MCF 10A (cell line): ENCODE measurements at regions not wholly inside any gene's neighbourhood (a gene's known extent, or its start where the extent isn't known, plus 50 kb on each side); places are given as distances from the start of the nearest gene placed in this dataset.
"Not testable (repeated sequence)": the region's sequence is repeated elsewhere in the genome, so short reads cannot be mapped to it uniquely, and the experiment has no call there.

Experiments used
- BruUV-seq: library from RNA; stranded (reverse); fragments of 400-500 nt; replicated peaks from 2 replicates; lab custom pipeline; 2021; lab: Mats Ljungman, UMichigan
- CTCF ChIA-PET: fragments of 300-600 bp; sonication (Branson Sonifier 250); formaldehyde crosslinking; extraction: SDS; loops from one replicate; lab custom pipeline; 2021; ENCODE audit warnings: antibody characterized with exemption, inconsistent platforms; lab: Yijun Ruan, JAX
- POLR2A ChIA-PET: fragments of 300-600, 350-650 bp; sonication (Branson Sonifier 250); formaldehyde crosslinking; extraction: SDS; loops from one replicate; lab custom pipeline; 2020; ENCODE audit warnings: antibody characterized with exemption, inconsistent platforms; lab: Yijun Ruan, JAX
- DNase-seq: peaks from one replicate; pipeline ENCODE4 v3.0.0-alpha.2; 2018; ENCODE audit not compliant: unreplicated experiment
- H3K27ac Mint-ChIP-seq: one replicate; pipeline ENCODE4 v1.8.0; 2022; ENCODE audit warnings: mild to moderate bottlenecking, low read depth, mixed read lengths; ENCODE audit not compliant: unreplicated experiment
- H3K27me3 Mint-ChIP-seq: one replicate; pipeline ENCODE4 v1.8.0; 2022; ENCODE audit warnings: mixed read lengths; ENCODE audit not compliant: insufficient read depth, unreplicated experiment
- H3K36me3 Mint-ChIP-seq: one replicate; pipeline ENCODE4 v1.8.0; 2022; ENCODE audit warnings: mild to moderate bottlenecking, moderate library complexity, mixed read lengths; ENCODE audit not compliant: insufficient read depth, unreplicated experiment
- H3K4me1 Mint-ChIP-seq: one replicate; pipeline ENCODE4 v1.8.0; 2022; ENCODE audit warnings: mixed read lengths; ENCODE audit not compliant: insufficient read depth, unreplicated experiment
- H3K4me3 Mint-ChIP-seq: one replicate; pipeline ENCODE4 v1.8.0; 2022; ENCODE audit warnings: mild to moderate bottlenecking, moderate library complexity, mixed read lengths; ENCODE audit not compliant: unreplicated experiment
- H3K9me3 Mint-ChIP-seq: one replicate; pipeline ENCODE4 v1.8.0; 2022; ENCODE audit warnings: mixed read lengths; ENCODE audit not compliant: unreplicated experiment
- CTCF ChIP-seq: fragments of 200-600 bp; IDR thresholded peaks from one replicate; pipeline ENCODE4 v1.8.0; 2022; ENCODE audit warnings: antibody characterized with exemption, mild to moderate bottlenecking; ENCODE audit not compliant: unreplicated experiment
- intact Hi-C: fragments of 100-400 bp; cut with micrococcal nuclease; formaldehyde crosslinking; loops from 2 replicates; pipeline ENCODE4 v1.14.1; 2022

DNA sequence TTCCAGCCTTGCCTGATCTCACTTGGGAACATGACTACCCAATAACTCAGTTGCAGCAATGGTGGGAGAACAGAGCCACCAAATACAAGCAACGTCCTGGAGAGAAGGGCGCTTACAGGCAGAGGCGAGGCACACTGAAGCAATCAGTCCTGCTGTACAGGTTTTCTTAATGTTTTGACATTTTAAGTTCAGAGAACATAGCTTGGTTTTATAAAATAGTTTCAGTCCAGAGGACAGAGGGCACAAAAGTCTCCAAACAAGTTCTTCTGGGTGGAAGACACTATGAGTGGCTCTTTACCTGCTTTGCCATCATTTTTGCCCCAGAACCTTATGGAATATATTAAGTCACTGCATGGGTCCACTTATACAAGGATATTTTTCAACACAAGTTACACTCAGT lies 103.4 kb upstream of the KCNG1 start:
- no peak overlapping the region for H3K4me3 Mint-ChIP-seq
- intact Hi-C loops, result no loop called here
- H3K4me1 Mint-ChIP-seq, result peaks cover 33% of the 10 kb centered on the region
- H3K9me3 Mint-ChIP-seq, result no peaks in the 10 kb centered on the region
- H3K27me3 Mint-ChIP-seq, result no peaks in the 10 kb centered on the region
- CTCF ChIA-PET, result no interaction called here
- no peaks in the 10 kb centered on the region for H3K36me3 Mint-ChIP-seq
- no TSS peak for BruUV-seq
- H3K27ac Mint-ChIP-seq, result no peak overlapping the region
- TF ChIP-seq CTCF, result no peak
- DNase-seq, result no peak
- POLR2A ChIA-PET, result interaction anchor here (0.7 to 1.1 kb wide), 2 partner anchors 20 to 58 kb away, joined by 3 to 4 read pairs; no protein-coding TSS in a partner anchor

- CTCF ChIA-PET, result interaction anchor here (0.6 kb wide), 1 partner anchor 64 kb away, joined by 4 read pairs; no protein-coding TSS in a partner anchor
- intact Hi-C loops, result no loop called here
- TF ChIP-seq CTCF, result no peak
- Mint-ChIP-seq H3K4me1 (peaks cover 38% of the 10 kb centered on the region), H3K36me3 (no peaks in the 10 kb centered on the region), H3K4me3 (no peak overlapping the region), H3K9me3 (no peaks in the 10 kb centered on the region), H3K27ac (no peak overlapping the region), H3K27me3 (no peaks in the 10 kb centered on the region)
- BruUV-seq, result no TSS peak
- DNase-seq, result no peak
- POLR2A ChIA-PET, result interaction anchor here (0.7 to 1.1 kb wide), 2 partner anchors 20 to 57 kb away, joined by 3 to 4 read pairs; no protein-coding TSS in a partner anchor
Observed at GRCh38 chr20:51125780-51126179, 102.9 kb upstream of the KCNG1 start.

DNA sequence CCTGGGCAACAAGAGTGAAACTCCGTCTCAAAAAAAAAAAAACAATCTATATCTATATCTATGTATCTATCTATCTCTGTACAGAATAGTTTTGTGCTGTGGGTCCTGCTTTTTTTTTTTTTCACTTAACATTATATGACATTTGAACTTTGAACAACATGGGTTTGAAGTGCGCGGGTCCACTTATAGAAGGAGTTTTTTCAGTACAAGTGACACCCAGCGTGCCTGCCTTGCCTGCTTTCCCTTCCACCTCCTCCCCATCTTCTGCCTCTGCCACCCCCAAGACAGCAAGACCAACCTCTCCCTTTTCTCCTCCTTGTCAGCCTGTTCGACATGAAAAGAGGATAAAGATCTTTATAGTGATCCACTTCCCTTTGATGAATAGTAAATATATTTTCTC lies 102.2 kb upstream of the KCNG1 start:
- Mint-ChIP-seq H3K4me1 (peaks cover 40% of the 10 kb centered on the region), H3K36me3 (no peaks in the 10 kb centered on the region), H3K4me3 (no peak overlapping the region), H3K27me3 (no peaks in the 10 kb centered on the region), H3K27ac (no peak overlapping the region), H3K9me3 (no peaks in the 10 kb centered on the region)
- intact Hi-C loops, result no loop called here
- no peak for TF ChIP-seq CTCF
- POLR2A ChIA-PET, result no interaction called here
- BruUV-seq, result no TSS peak
- no peak for DNase-seq
- CTCF ChIA-PET, result interaction anchor here (0.6 kb wide), 1 partner anchor 64 kb away, joined by 4 read pairs; no protein-coding TSS in a partner anchor

GRCh38 chr20:51123887-51124286 lies 101.0 kb upstream of the KCNG1 start:
- H3K27me3 Mint-ChIP-seq, BruUV-seq, H3K9me3 Mint-ChIP-seq, H3K36me3 Mint-ChIP-seq, H3K4me3 Mint-ChIP-seq, H3K27ac Mint-ChIP-seq, DNase-seq: not testable (repeated sequence)
- intact Hi-C loops, result loop anchor here (2.0 kb wide), 1 partner anchor 71 kb away; no protein-coding TSS in a partner anchor
- ChIA-PET CTCF (interaction anchor here (1.0 kb wide), 2 partner anchors 94 to 108 kb away, joined by 3 read pairs; no protein-coding TSS in a partner anchor), POLR2A (interaction anchor here (1.0 kb wide), 1 partner anchor 129 kb away, joined by 3 read pairs; no protein-coding TSS in a partner anchor)
- peaks cover 38% of the 10 kb centered on the region for H3K4me1 Mint-ChIP-seq
